NCI-H2196 treated with DMSO at 0.1 percent for 48 hours (cell line): ENCODE measurements at regions not wholly inside any gene's neighbourhood (a gene's known extent, or its start where the extent isn't known, plus 50 kb on each side); places are given as distances from the start of the nearest gene placed in this dataset.

Source experiments
- DNase-seq: peaks from one replicate; lab custom pipeline; 2025; ENCODE audit not compliant: unreplicated experiment; lab: John Stamatoyannopoulos, UW

GRCh38 chr1:68293609-68294366, 61.5 kb upstream of the WLS start:
- no peak for DNase-seq

GRCh38 chr1:68293122-68293521, 60.8 kb upstream of the WLS start:
- DNase-seq, result no peak

GRCh38 chr1:68291688-68292384, 59.5 kb upstream of the WLS start:
- DNase-seq, result no peak

DNA sequence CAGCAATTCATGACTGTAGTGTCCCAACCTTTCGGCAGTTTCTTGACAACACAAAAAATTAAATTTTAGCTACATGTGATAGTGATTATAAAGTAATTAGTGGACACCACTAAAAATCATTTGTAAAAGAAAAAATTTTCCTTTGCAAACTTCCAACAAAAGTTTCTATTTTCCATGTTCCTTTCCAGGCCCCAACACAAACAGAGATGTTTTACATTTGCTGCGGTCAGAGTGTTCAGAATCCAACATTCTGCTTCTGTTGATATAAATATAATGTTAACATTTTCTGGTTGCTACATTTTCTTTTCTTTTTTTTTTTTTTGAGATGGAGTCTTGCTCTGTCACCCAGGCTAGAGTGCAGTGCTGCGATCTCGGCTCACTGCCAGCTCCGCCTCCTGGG, 54.9 kb upstream of the WLS start:
- no peak for DNase-seq

- DNase-seq, result no peak
Measured at GRCh38 chr1:68285046-68285445, 52.7 kb upstream of the WLS start.

GRCh38 chr1:68281946-68282615, 49.8 kb upstream of the WLS start:
- DNase-seq, result no peak
